HCT116 (cell line): ENCODE measurements at regions not wholly inside any gene's neighbourhood (a gene's known extent, or its start where the extent isn't known, plus 50 kb on each side); places are given as distances from the start of the nearest gene placed in this dataset.

Experiments
- ATAC-seq: fragments of 200-7000 bp; cut with Tn5 transposase; 2 replicates; pipeline ENCODE4 v1.9.1; 2020; ENCODE audit warnings: mild to moderate bottlenecking, moderate library complexity
- BruUV-seq: library from RNA; stranded (reverse); fragments of 400-500 nt; replicated peaks from 2 replicates; lab custom pipeline; 2021; lab: Mats Ljungman, UMichigan
- CTCF ChIA-PET: fragments of 300-600 bp; sonication (Branson Sonifier 250); formaldehyde crosslinking; loops from one replicate; lab custom pipeline; 2021; ENCODE audit warnings: antibody characterized with exemption; lab: Charles Lee
- POLR2A ChIA-PET: fragments of 300-600, 350-600 bp; sonication (Branson Sonifier 250); formaldehyde crosslinking; loops from one replicate; lab custom pipeline; 2021; ENCODE audit warnings: antibody characterized with exemption; lab: Charles Lee
- RAD21 ChIA-PET, 2 experiments: fragments of 300-600 bp; sonication (Branson Sonifier 250); formaldehyde crosslinking; loops; one replicate each; lab custom pipeline; 2023; ENCODE audit warnings: low total read pairs in 2 of 2; ENCODE audit not compliant: uncharacterized antibody in 2 of 2, unreplicated experiment in 2 of 2, low non-redundant PET in 1 of 2; lab: Charles Lee
- DNase-seq: peaks from one replicate; pipeline ENCODE4 v3.0.0-alpha.2; 2010; ENCODE audit warnings: low read depth, low spot score
- H2AFZ ChIP-seq: fragments of 200-600 bp; shearing (Covaris generic), sonication (generic); 2 replicates; pipeline ENCODE4 v1.6.1; 2017; ENCODE audit warnings: low read depth, mixed run types, mixed read lengths, antibody characterized with exemption, low read length; ENCODE audit not compliant: poor library complexity, severe bottlenecking
- H3K27ac ChIP-seq: 2 replicates; pipeline ENCODE4 v1.5.1; 2012; ENCODE audit warnings: low read depth, low read length
- H3K27me3 ChIP-seq: fragments of 200-600 bp; sonication (generic); 2 replicates; pipeline ENCODE4 v1.6.1; 2016; ENCODE audit warnings: mixed run types, low read length, mixed read lengths; ENCODE audit not compliant: insufficient read depth
- H3K36me3 ChIP-seq, 2 experiments: fragments of 200-500 bp in 1 of 2; fragments of 200-600 bp in 1 of 2; sonication (Bioruptor generic) in 1 of 2; sonication (generic) in 1 of 2; 2 replicates each; pipeline versions ENCODE4 v1.5.1 to v1.6.1; 2014 to 2016; ENCODE audit warnings: low read length in 2 of 2, inconsistent platforms in 1 of 2, mixed read lengths in 1 of 2, mixed run types in 1 of 2; ENCODE audit not compliant: insufficient read depth in 2 of 2, control insufficient read depth in 1 of 2
- H3K4me1 ChIP-seq, 2 experiments: fragments of 200-600 bp in 1 of 2; sonication (generic) in 1 of 2; 2 replicates each; pipeline versions ENCODE4 v1.5.1 to v1.6.1; 2012 to 2017; ENCODE audit warnings: low read length in 2 of 2, inconsistent platforms in 1 of 2, mild to moderate bottlenecking in 1 of 2, mixed read lengths in 1 of 2, mixed run types in 1 of 2, moderate library complexity in 1 of 2; ENCODE audit not compliant: insufficient read depth in 2 of 2, control insufficient read depth in 1 of 2
- H3K4me2 ChIP-seq: fragments of 200-600 bp; sonication (generic); 2 replicates; pipeline ENCODE4 v1.6.1; 2017; ENCODE audit warnings: mixed run types, low read length, mixed read lengths
- H3K4me3 ChIP-seq, 2 experiments: fragments of 200-600 bp in 1 of 2; sonication (generic) in 1 of 2; replicated peaks in 1 of 2; 2 replicates each; pipeline ENCODE4 v1.5.1; 2011 to 2016; ENCODE audit warnings: low read length in 2 of 2, control low read depth in 1 of 2, low read depth in 1 of 2, mild to moderate bottlenecking in 1 of 2, mixed read lengths in 1 of 2, mixed run types in 1 of 2
- H3K79me2 ChIP-seq: fragments of 200-600 bp; sonication (generic); 2 replicates; pipeline ENCODE4 v1.6.1; 2017; ENCODE audit warnings: mild to moderate bottlenecking, mixed run types, low read length, moderate library complexity, mixed read lengths; ENCODE audit not compliant: insufficient read depth
- H3K9ac ChIP-seq: fragments of 200-600 bp; sonication (generic); 2 replicates; pipeline ENCODE4 v1.6.1; 2016; ENCODE audit warnings: low read length, mixed read lengths
- H3K9me2 ChIP-seq: fragments of 200-600 bp; sonication (generic), shearing (Covaris generic); 2 replicates; pipeline ENCODE4 v1.6.1; 2017; ENCODE audit warnings: mixed run types, mild to moderate bottlenecking, moderate library complexity; ENCODE audit not compliant: insufficient read depth
- H3K9me3 ChIP-seq, 2 experiments: fragments of 200-500 bp in 1 of 2; fragments of 200-600 bp in 1 of 2; sonication (Bioruptor generic) in 1 of 2; sonication (generic) in 1 of 2; 2 replicates each; pipeline ENCODE4 v1.6.1; 2014 to 2017; ENCODE audit warnings: low read length in 2 of 2, mixed read lengths in 2 of 2, inconsistent platforms in 1 of 2, low read depth in 1 of 2, mild to moderate bottlenecking in 1 of 2, mixed run types in 1 of 2, moderate library complexity in 1 of 2; ENCODE audit not compliant: control insufficient read depth in 1 of 2, insufficient read depth in 1 of 2
- H4K20me1 ChIP-seq: fragments of 200-600 bp; sonication (generic), shearing (Covaris generic); 2 replicates; pipeline ENCODE4 v1.6.1; 2017; ENCODE audit warnings: mixed run types, mild to moderate bottlenecking, moderate library complexity; ENCODE audit not compliant: insufficient read depth
- ATF3 ChIP-seq: IDR thresholded peaks from 2 replicates; pipeline ENCODE4 v1.6.1; 2012
- CEBPB ChIP-seq: IDR thresholded peaks from 2 replicates; pipeline ENCODE4 v1.6.1; 2012; ENCODE audit warnings: low read depth
- CTCF ChIP-seq, 3 experiments: fragments of 200-600 bp in 1 of 3; sonication (generic) in 1 of 3; IDR thresholded peaks in 2 of 3; conservative IDR thresholded peaks in 1 of 3; 2 replicates each; pipeline ENCODE4 v1.5.1; 2012 to 2017; ENCODE audit warnings: low read depth in 2 of 3, low read length in 2 of 3, antibody characterized with exemption in 1 of 3, borderline replicate concordance in 1 of 3, control low read depth in 1 of 3, mild to moderate bottlenecking in 1 of 3, mixed read lengths in 1 of 3, mixed run types in 1 of 3, moderate library complexity in 1 of 3; ENCODE audit not compliant: insufficient read depth in 1 of 3
- ELF1 ChIP-seq: IDR thresholded peaks from 2 replicates; pipeline ENCODE4 v1.6.1; 2012; ENCODE audit warnings: low read depth, borderline replicate concordance
- EZH2phosphoT487 ChIP-seq: fragments of 200-600 bp; IDR thresholded peaks from 2 replicates; pipeline ENCODE4 v1.6.1; 2018; ENCODE audit warnings: antibody characterized with exemption, borderline replicate concordance
- FOSL1 ChIP-seq: IDR thresholded peaks from 2 replicates; pipeline ENCODE4 v1.6.1; 2012; ENCODE audit warnings: low read depth
- REST ChIP-seq: IDR thresholded peaks from 2 replicates; pipeline ENCODE4 v1.6.1; 2012; ENCODE audit warnings: low read depth
- SIN3A ChIP-seq: IDR thresholded peaks from 2 replicates; pipeline ENCODE4 v1.6.1; 2012; ENCODE audit warnings: low read depth
- ZNF274 ChIP-seq: fragments of 200-500 bp; sonication (Bioruptor generic); IDR thresholded peaks from 2 replicates; pipeline ENCODE4 v1.6.1; 2014; ENCODE audit warnings: mild to moderate bottlenecking, low read depth, low read length, inconsistent platforms
- intact Hi-C: fragments of 100-400 bp; cut with micrococcal nuclease; formaldehyde crosslinking; loops from 2 replicates; pipeline ENCODE4 v1.10.0; 2022

GRCh38 chr10:2926918-2927660 is 140.3 kb upstream of the PFKP start:
- Histone ChIP-seq H4K20me1 (no peaks in the 10 kb centered on the region), H3K9me2 (no peaks in the 10 kb centered on the region), H3K4me2 (no peak overlapping the region), H3K4me1 (0 out of 4 replicates have a peak, but pooled peaks cover 0 to 3% of the 10 kb centered on the region in 2 experiments), H3K27me3 (peaks cover 33% of the 10 kb centered on the region), H3K9me3 (no peaks in the 10 kb centered on the region), H3K9ac (no peak overlapping the region), H3K4me3 (no peak overlapping the region), H3K27ac (no peak overlapping the region), H3K36me3 (no peaks in the 10 kb centered on the region), H3K79me2 (no peaks in the 10 kb centered on the region), H2AFZ (no peak overlapping the region)
- DNase-seq = no peak
- BruUV-seq = no TSS peak
- RAD21 ChIA-PET = no interaction called here
- POLR2A ChIA-PET = no interaction called here
- TF ChIP-seq ELF1 (no peak), SIN3A (no peak), ZNF274 (no peak), ATF3 (no peak), REST (no peak), CEBPB (no peak), FOSL1 (no peak), CTCF (IDR thresholded peaks at IDR 0.05 in 2 of 3, conservative IDR thresholded peaks at IDR 0.05 in 1 of 3; ENCODE audit: borderline replicate concordance in 1 of 3, insufficient read depth in 1 of 3, low read depth in 2 of 3, low read length in 2 of 3) (no peak), EZH2phosphoT487 (no peak)
- intact Hi-C loops = no loop called here
- CTCF ChIA-PET = interaction anchor here (2.2 to 2.4 kb wide), 2 partner anchors 51 to 117 kb away, joined by 17 to 68 read pairs; no protein-coding TSS in a partner anchor
- ATAC-seq = no peak
